NCI-H748 (cell line): ENCODE measurements at regions not wholly inside any gene's neighbourhood (a gene's known extent, or its start where the extent isn't known, plus 50 kb on each side); places are given as distances from the start of the nearest gene placed in this dataset.

Source experiments
- DNase-seq: peaks from one replicate; lab custom pipeline; 2025; ENCODE audit not compliant: unreplicated experiment; lab: John Stamatoyannopoulos, UW

GRCh38 chrX:39205467-39205866, 404.2 kb downstream of the MID1IP1 start:
- no peak for DNase-seq

GRCh38 chrX:39206399-39207145, 405.3 kb downstream of the MID1IP1 start:
- no peak for DNase-seq

GRCh38 chrX:39211501-39211900, 410.2 kb downstream of the MID1IP1 start:
- DNase-seq, result no peak

GRCh38 chrX:39212456-39212855, 411.2 kb downstream of the MID1IP1 start:
- no peak for DNase-seq

GRCh38 chrX:39214387-39215126, 413.3 kb downstream of the MID1IP1 start:
- DNase-seq, result no peak

GRCh38 chrX:39220952-39221351, 419.7 kb downstream of the MID1IP1 start:
- no peak for DNase-seq

- DNase-seq, result no peak
These were observed 421.3 kb downstream of the MID1IP1 start for GRCh38 chrX:39222346-39223113.

- DNase-seq, result no peak
These were observed 425.0 kb downstream of the MID1IP1 start for GRCh38 chrX:39226251-39226650.

- peak; percentile 30 for DNase-seq
These were observed 426.1 kb downstream of the MID1IP1 start for GRCh38 chrX:39227371-39227770.

- no peak for DNase-seq
These were observed 436.7 kb downstream of the MID1IP1 start for GRCh38 chrX:39238006-39238405.

GRCh38 chrX:39242187-39242586, 440.9 kb downstream of the MID1IP1 start:
- DNase-seq, result peak; percentile 74

- no peak for DNase-seq
These were observed 442.9 kb downstream of the MID1IP1 start for GRCh38 chrX:39244147-39244546.

- no peak for DNase-seq
These were observed 443.8 kb downstream of the MID1IP1 start for GRCh38 chrX:39245024-39245423.

- DNase-seq, result no peak
These were observed 446.3 kb downstream of the MID1IP1 start for GRCh38 chrX:39247536-39247935.

GRCh38 chrX:39248330-39248729, 447.1 kb downstream of the MID1IP1 start:
- no peak for DNase-seq

GRCh38 chrX:39249999-39250398, 448.7 kb downstream of the MID1IP1 start:
- no peak for DNase-seq

- DNase-seq, result no peak
These were observed 450.7 kb downstream of the MID1IP1 start for GRCh38 chrX:39251995-39252394.

GRCh38 chrX:39253551-39253950, 452.3 kb downstream of the MID1IP1 start:
- DNase-seq, result no peak

GRCh38 chrX:39258331-39258730, 457.1 kb downstream of the MID1IP1 start:
- peak; percentile 83 for DNase-seq

- peak; percentile 20 for DNase-seq
These were observed 459.7 kb downstream of the MID1IP1 start for GRCh38 chrX:39260965-39261364.

GRCh38 chrX:39261446-39262147, 460.3 kb downstream of the MID1IP1 start:
- peak; percentile 69 for DNase-seq
